22Rv1 (cell line): ENCODE measurements at regions not wholly inside any gene's neighbourhood (a gene's known extent, or its start where the extent isn't known, plus 50 kb on each side); places are given as distances from the start of the nearest gene placed in this dataset.

Source experiments
- CTCF ChIP-seq: fragments of 450-650 bp; IDR thresholded peaks from 2 replicates; pipeline ENCODE4 v1.5.1; 2017; ENCODE audit warnings: mild to moderate bottlenecking
- ZFX ChIP-seq: fragments of 450-650 bp; IDR thresholded peaks from 2 replicates; pipeline ENCODE4 v1.6.1; 2017; ENCODE audit warnings: antibody characterized with exemption, borderline replicate concordance

GRCh38 chr22:27459999-27460398 is 341.6 kb downstream of the MN1 start:
- TF ChIP-seq CTCF (no peak), ZFX (no peak)
